Ascending aorta (tissue), 2 donors: ENCODE measurements at regions not wholly inside any gene's neighbourhood (a gene's known extent, or its start where the extent isn't known, plus 50 kb on each side); places are given as distances from the start of the nearest gene placed in this dataset.

Experiments
- DNase-seq, 2 donors: peaks; one replicate each; pipeline ENCODE4 v3.0.0-alpha.2; 2019; ENCODE audit warnings: low spot score in 2 of 2
- H3K27ac ChIP-seq, 2 donors: fragments of 200-600 bp; sonication (generic); one replicate each; pipeline ENCODE4 v1.5.1; 2016 to 2017; ENCODE audit warnings: mild to moderate bottlenecking in 1 of 2
- H3K27me3 ChIP-seq: fragments of 200-600 bp; sonication (generic); one replicate; pipeline ENCODE4 v1.5.1; 2017
- H3K36me3 ChIP-seq, 2 donors: fragments of 200-600 bp; sonication (generic); one replicate each; pipeline ENCODE4 v1.5.1; 2016
- H3K4me1 ChIP-seq, 2 donors: fragments of 200-600 bp; sonication (generic); one replicate each; pipeline ENCODE4 v1.5.1; 2016 to 2017; ENCODE audit warnings: mild to moderate bottlenecking in 1 of 2
- H3K4me3 ChIP-seq, 2 donors: fragments of 200-600 bp; sonication (generic); one replicate each; pipeline ENCODE4 v1.5.1; 2016 to 2017; ENCODE audit warnings: mild to moderate bottlenecking in 1 of 2
- H3K9me3 ChIP-seq, 2 donors: fragments of 200-600 bp; sonication (generic); one replicate each; pipeline ENCODE4 v1.5.1; 2016
- CTCF ChIP-seq, 3 experiments: fragments of 200-600 bp in 2 of 3; fragments of 450-650 bp in 1 of 3; sonication (generic) in 2 of 3; IDR thresholded peaks; one replicate each; pipeline ENCODE4 v1.5.1; 2016 to 2019; ENCODE audit warnings: antibody characterized with exemption in 3 of 3, mild to moderate bottlenecking in 1 of 3, moderate library complexity in 1 of 3
- intact Hi-C: fragments of 100-400 bp; cut with DNase I; formaldehyde crosslinking; loops from one replicate; pipeline ENCODE4 v1.15.1; 2023

- H3K36me3 ChIP-seq = no peaks in the 10 kb centered on the region
- H3K9me3 ChIP-seq = no peaks in the 10 kb centered on the region
- no peak for TF ChIP-seq CTCF (IDR thresholded peaks at IDR 0.05)
- DNase-seq = no peak
- intact Hi-C loops = no loop called here
- no peaks in the 10 kb centered on the region for H3K27me3 ChIP-seq
- H3K4me3 ChIP-seq = no peak overlapping the region
- no peaks in the 10 kb centered on the region for H3K4me1 ChIP-seq
- no peak overlapping the region for H3K27ac ChIP-seq
Measured at GRCh38 chr2:103135679-103136078, 373.8 kb downstream of the TMEM182 start.

- H3K27me3 ChIP-seq = no peaks in the 10 kb centered on the region
- no peak overlapping the region for H3K27ac ChIP-seq
- no peaks in the 10 kb centered on the region for H3K36me3 ChIP-seq
- no peak for TF ChIP-seq CTCF (IDR thresholded peaks at IDR 0.05)
- intact Hi-C loops = no loop called here
- H3K4me1 ChIP-seq = no peaks in the 10 kb centered on the region
- H3K9me3 ChIP-seq = no peaks in the 10 kb centered on the region
- H3K4me3 ChIP-seq = no peak overlapping the region
- no peak for DNase-seq
Measured at GRCh38 chr2:103138123-103138901, 376.5 kb downstream of the TMEM182 start.

- Histone ChIP-seq H3K36me3 (no peaks in the 10 kb centered on the region), H3K27ac (no peak overlapping the region), H3K27me3 (no peaks in the 10 kb centered on the region), H3K9me3 (no peaks in the 10 kb centered on the region), H3K4me1 (no peaks in the 10 kb centered on the region), H3K4me3 (no peak overlapping the region)
- intact Hi-C loops = no loop called here
- no peak for DNase-seq
- no peak for TF ChIP-seq CTCF (IDR thresholded peaks at IDR 0.05)
Measured at GRCh38 chr2:103139628-103140268, 377.9 kb downstream of the TMEM182 start.

GRCh38 chr2:103144837-103145236, 383.0 kb downstream of the TMEM182 start:
- H3K27me3 ChIP-seq = no peaks in the 10 kb centered on the region
- DNase-seq = no peak
- H3K4me3 ChIP-seq = no peak overlapping the region
- no peak overlapping the region for H3K27ac ChIP-seq
- no peaks in the 10 kb centered on the region for H3K9me3 ChIP-seq
- H3K4me1 ChIP-seq = no peaks in the 10 kb centered on the region
- no peaks in the 10 kb centered on the region for H3K36me3 ChIP-seq
- intact Hi-C loops = no loop called here
- TF ChIP-seq CTCF (IDR thresholded peaks at IDR 0.05) = no peak

- Histone ChIP-seq H3K4me3 (no peak overlapping the region), H3K9me3 (no peaks in the 10 kb centered on the region), H3K27ac (no peak overlapping the region), H3K4me1 (no peaks in the 10 kb centered on the region), H3K27me3 (no peaks in the 10 kb centered on the region), H3K36me3 (no peaks in the 10 kb centered on the region)
- no peak for TF ChIP-seq CTCF (IDR thresholded peaks at IDR 0.05)
- no peak for DNase-seq
- intact Hi-C loops = no loop called here
Measured at GRCh38 chr2:103145739-103146138, 383.9 kb downstream of the TMEM182 start.
